IPS DF 6.9 (cell line): ENCODE measurements at regions not wholly inside any gene's neighbourhood (a gene's known extent, or its start where the extent isn't known, plus 50 kb on each side); places are given as distances from the start of the nearest gene placed in this dataset.
"Not testable (repeated sequence)": the region's sequence is repeated elsewhere in the genome, so short reads cannot be mapped to it uniquely, and the experiment has no call there.

Experiments used
- DNase-seq: peaks from one replicate; pipeline ENCODE4 v3.0.0-alpha.2; 2013; ENCODE audit warnings: low read depth, low spot score
- H3K27ac ChIP-seq: one replicate; pipeline ENCODE4 v1.5.1; 2013; ENCODE audit warnings: low read length, control low read depth
- H3K27me3 ChIP-seq: 2 replicates; pipeline ENCODE4 v1.6.1; 2013; ENCODE audit warnings: mild to moderate bottlenecking, low read length; ENCODE audit not compliant: control insufficient read depth, insufficient read depth
- H3K36me3 ChIP-seq: 2 replicates; pipeline ENCODE4 v1.6.1; 2013; ENCODE audit warnings: low read length; ENCODE audit not compliant: control insufficient read depth, insufficient read depth
- H3K4me1 ChIP-seq: 2 replicates; pipeline ENCODE4 v1.6.1; 2013; ENCODE audit warnings: low read length; ENCODE audit not compliant: control insufficient read depth, insufficient read depth
- H3K4me3 ChIP-seq: 2 replicates; pipeline ENCODE4 v1.5.1; 2013; ENCODE audit warnings: mild to moderate bottlenecking, low read length
- H3K9me3 ChIP-seq: 2 replicates; pipeline ENCODE4 v1.6.1; 2013; ENCODE audit warnings: low read length, inconsistent platforms; ENCODE audit not compliant: control insufficient read depth, insufficient read depth
- WGBS: extraction: QIAGEN DNeasy Blood & Tissue Kit; methylation state at CpG from one replicate; pipeline ENCODE4 v1.1.7; 2013; ENCODE audit warnings: mixed read lengths, missing lambda C conversion rate; ENCODE audit not compliant: insufficient read length, insufficient coverage; 5-methylcytosine and 5-hydroxymethylcytosine counted together

- Histone ChIP-seq H3K4me1 (peaks cover 3% of the 10 kb centered on the region; the same call in 1 of the 2 replicates), H3K27ac (no peak overlapping the region), H3K4me3 (no peak overlapping the region), H3K27me3 (no peaks in the 10 kb centered on the region), H3K36me3 (no peaks in the 10 kb centered on the region), H3K9me3 (no peaks in the 10 kb centered on the region)
- no peak for DNase-seq
Measured at GRCh38 chr2:133644846-133645245, 76.6 kb upstream of the NCKAP5 start.

- not testable (repeated sequence) for H3K9me3 ChIP-seq, DNase-seq, H3K27me3 ChIP-seq, H3K27ac ChIP-seq, H3K4me1 ChIP-seq, H3K4me3 ChIP-seq, H3K36me3 ChIP-seq
- no CpG with 5 or more reads among the region's 1 CpG for WGBS
Measured at GRCh38 chr2:133647386-133647785, 79.1 kb upstream of the NCKAP5 start.

GRCh38 chr2:133651861-133652260 lies 83.6 kb upstream of the NCKAP5 start:
- H3K27me3 ChIP-seq, result no peaks in the 10 kb centered on the region
- WGBS, result no CpG with 5 or more reads among the region's 2 CpGs
- no peaks in the 10 kb centered on the region for H3K9me3 ChIP-seq

GRCh38 chr2:133652398-133652797 lies 84.1 kb upstream of the NCKAP5 start:
- Histone ChIP-seq H3K36me3 (no peaks in the 10 kb centered on the region), H3K4me3 (no peak overlapping the region), H3K9me3 (no peaks in the 10 kb centered on the region), H3K27ac (no peak overlapping the region), H3K27me3 (no peaks in the 10 kb centered on the region), H3K4me1 (no peaks in the 10 kb centered on the region)
- no CpG with 5 or more reads among the region's 4 CpGs for WGBS
- DNase-seq, result no peak

More at GRCh38 chr2:133651861-133652260, 83.6 kb upstream of the NCKAP5 start:
- H3K27ac ChIP-seq, result no peak overlapping the region
- H3K4me1 ChIP-seq, result no peaks in the 10 kb centered on the region
- no peaks in the 10 kb centered on the region for H3K36me3 ChIP-seq
- DNase-seq, result no peak
- H3K4me3 ChIP-seq, result no peak overlapping the region

GRCh38 chr2:133653056-133653455 lies 84.8 kb upstream of the NCKAP5 start:
- Histone ChIP-seq H3K4me3 (no peak overlapping the region), H3K9me3 (no peaks in the 10 kb centered on the region), H3K4me1 (no peaks in the 10 kb centered on the region), H3K27ac (no peak overlapping the region), H3K27me3 (no peaks in the 10 kb centered on the region), H3K36me3 (no peaks in the 10 kb centered on the region)
- DNase-seq, result no peak

- Histone ChIP-seq H3K4me1 (no peaks in the 10 kb centered on the region), H3K4me3 (no peak overlapping the region), H3K27me3 (no peaks in the 10 kb centered on the region), H3K27ac (no peak overlapping the region), H3K9me3 (no peaks in the 10 kb centered on the region), H3K36me3 (no peaks in the 10 kb centered on the region)
- DNase-seq, result no peak
Measured at GRCh38 chr2:133654949-133655348, 86.7 kb upstream of the NCKAP5 start.

- Histone ChIP-seq H3K27ac (no peak overlapping the region), H3K27me3 (no peaks in the 10 kb centered on the region), H3K36me3 (no peaks in the 10 kb centered on the region), H3K4me3 (no peak overlapping the region), H3K4me1 (no peaks in the 10 kb centered on the region), H3K9me3 (no peaks in the 10 kb centered on the region)
- DNase-seq, result no peak
- WGBS, result no CpG with 5 or more reads among the region's 1 CpG
Measured at GRCh38 chr2:133655610-133656009, 87.3 kb upstream of the NCKAP5 start.

- H3K27ac ChIP-seq, result no peak overlapping the region
- no peaks in the 10 kb centered on the region for H3K4me1 ChIP-seq
- WGBS, result no CpG with 5 or more reads among the region's 6 CpGs
- H3K4me3 ChIP-seq, result no peak overlapping the region
- no peaks in the 10 kb centered on the region for H3K27me3 ChIP-seq
- no peaks in the 10 kb centered on the region for H3K36me3 ChIP-seq
- H3K9me3 ChIP-seq, result no peaks in the 10 kb centered on the region
- no peak for DNase-seq
Measured at GRCh38 chr2:133657591-133657990, 89.3 kb upstream of the NCKAP5 start.

GRCh38 chr2:133658020-133658903 lies 90.0 kb upstream of the NCKAP5 start:
- no peaks in the 10 kb centered on the region for H3K4me1 ChIP-seq
- WGBS, result no CpG with 5 or more reads among the region's 11 CpGs
- H3K4me3 ChIP-seq, result no peak overlapping the region
- H3K27me3 ChIP-seq, result no peaks in the 10 kb centered on the region
- no peak for DNase-seq
- H3K27ac ChIP-seq, result no peak overlapping the region
- no peaks in the 10 kb centered on the region for H3K9me3 ChIP-seq
- no peaks in the 10 kb centered on the region for H3K36me3 ChIP-seq

GRCh38 chr2:133660510-133660909 lies 92.2 kb upstream of the NCKAP5 start:
- Histone ChIP-seq H3K4me1 (no peaks in the 10 kb centered on the region), H3K27me3 (no peaks in the 10 kb centered on the region), H3K4me3 (no peak overlapping the region), H3K27ac (no peak overlapping the region), H3K36me3 (no peaks in the 10 kb centered on the region), H3K9me3 (no peaks in the 10 kb centered on the region)
- no peak for DNase-seq
- WGBS, result no CpG with 5 or more reads among the region's 6 CpGs

- no peak for DNase-seq
- Histone ChIP-seq H3K27me3 (no peaks in the 10 kb centered on the region), H3K4me1 (no peaks in the 10 kb centered on the region), H3K4me3 (no peak overlapping the region), H3K9me3 (no peaks in the 10 kb centered on the region), H3K36me3 (no peaks in the 10 kb centered on the region), H3K27ac (no peak overlapping the region)
- WGBS, result no CpG with 5 or more reads among the region's 4 CpGs
Measured at GRCh38 chr2:133661392-133661791, 93.1 kb upstream of the NCKAP5 start.
